Tibial nerve (tissue), 3 donors: ENCODE measurements at regions not wholly inside any gene's neighbourhood (a gene's known extent, or its start where the extent isn't known, plus 50 kb on each side); places are given as distances from the start of the nearest gene placed in this dataset.

Source experiments
- CTCF ChIP-seq, 5 experiments: fragments of 200-600 bp in 3 of 5; fragments of 450-650 bp in 2 of 5; sonication (generic) in 3 of 5; IDR thresholded peaks; one replicate each; pipeline ENCODE4 v1.5.1; 2016 to 2019; ENCODE audit warnings: antibody characterized with exemption in 5 of 5, mild to moderate bottlenecking in 3 of 5, moderate library complexity in 2 of 5
- POLR2A ChIP-seq, 2 donors: fragments of 450-650 bp; IDR thresholded peaks; one replicate each; pipeline ENCODE4 v1.6.1; 2017; ENCODE audit warnings: antibody characterized with exemption in 2 of 2, mild to moderate bottlenecking in 2 of 2, moderate library complexity in 2 of 2

DNA sequence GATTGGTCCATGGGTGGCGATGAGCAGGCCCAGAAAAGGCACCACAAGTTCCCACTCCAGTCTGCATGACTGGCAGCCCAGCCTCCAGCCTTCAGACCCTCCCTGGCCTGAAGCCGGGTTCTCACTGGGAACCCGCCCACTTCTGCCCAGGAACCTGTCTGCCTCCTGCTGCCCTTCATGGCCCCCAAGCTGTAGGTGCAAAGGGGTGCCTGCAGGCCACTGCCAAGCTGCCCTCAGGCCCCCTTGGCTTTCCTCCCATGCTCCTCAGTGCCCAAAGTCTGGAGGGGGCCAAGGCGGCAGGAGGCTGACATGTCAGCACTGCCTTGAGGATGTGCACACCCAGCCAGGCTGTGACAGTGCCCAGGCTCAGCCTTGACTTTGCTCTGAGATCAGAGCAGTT, 488.5 kb upstream of the THBS1 start:
- TF ChIP-seq POLR2A (IDR thresholded peaks at IDR 0.05) = no peak
- no peak for TF ChIP-seq CTCF (IDR thresholded peaks at IDR 0.05)
